Activated B cell treated with CpG ODN at 0.5 μM for 24 hours (primary cell): ENCODE measurements at regions not wholly inside any gene's neighbourhood (a gene's known extent, or its start where the extent isn't known, plus 50 kb on each side); places are given as distances from the start of the nearest gene placed in this dataset.

Experiments
- ATAC-seq: fragments of 200-7000 bp; cut with Tn5 transposase; one replicate; pipeline ENCODE4 v1.10.0; 2021; ENCODE audit warnings: low read depth, mild to moderate bottlenecking, moderate library complexity
- CTCF ChIA-PET: fragments of 350-600 bp; sonication (Branson Sonifier 250); formaldehyde crosslinking; loops from one replicate; lab custom pipeline; 2021; ENCODE audit warnings: antibody characterized with exemption; lab: Charles Lee
- POLR2A ChIA-PET: fragments of 350-600 bp; sonication (Branson Sonifier 250); formaldehyde crosslinking; loops from one replicate; lab custom pipeline; 2021; ENCODE audit warnings: antibody characterized with exemption; lab: Charles Lee
- DNase-seq: peaks from one replicate; pipeline ENCODE4 v3.0.0; 2022
- H3K27ac Mint-ChIP-seq: one replicate; pipeline ENCODE4 v1.8.0; 2020; ENCODE audit warnings: mixed read lengths
- H3K27me3 Mint-ChIP-seq: one replicate; pipeline ENCODE4 v1.8.0; 2021; ENCODE audit warnings: mixed read lengths
- H3K36me3 Mint-ChIP-seq: one replicate; pipeline ENCODE4 v1.8.0; 2021; ENCODE audit warnings: low read depth, mixed read lengths
- H3K4me1 Mint-ChIP-seq: one replicate; pipeline ENCODE4 v1.8.0; 2021; ENCODE audit warnings: mixed read lengths
- H3K4me3 Mint-ChIP-seq: one replicate; pipeline ENCODE4 v1.8.0; 2020; ENCODE audit warnings: mild to moderate bottlenecking, mixed read lengths
- H3K9me3 Mint-ChIP-seq: one replicate; pipeline ENCODE4 v1.8.0; 2020; ENCODE audit warnings: mixed read lengths
- CTCF ChIP-seq: fragments of 200-600 bp; IDR thresholded peaks from one replicate; pipeline ENCODE4 v1.8.0; 2022; ENCODE audit warnings: antibody characterized with exemption, mild to moderate bottlenecking
- intact Hi-C: fragments of 100-400 bp; cut with micrococcal nuclease; formaldehyde crosslinking; loops from one replicate; pipeline ENCODE4 v1.15.1; 2024

- Mint-ChIP-seq H3K36me3 (no peaks in the 10 kb centered on the region), H3K4me3 (no peak overlapping the region), H3K27ac (no peak overlapping the region), H3K4me1 (no peaks in the 10 kb centered on the region), H3K27me3 (no peaks in the 10 kb centered on the region), H3K9me3 (peaks cover 3% of the 10 kb centered on the region)
- intact Hi-C loops = no loop called here
- POLR2A ChIA-PET = no interaction called here
- CTCF ChIA-PET = no interaction called here
- no peak for TF ChIP-seq CTCF
- no peak for ATAC-seq
- DNase-seq = no peak
Measured at GRCh38 chr12:19997656-19998400, 370.5 kb upstream of the PDE3A start.

GRCh38 chr12:19998411-19998810, 369.9 kb upstream of the PDE3A start:
- POLR2A ChIA-PET = no interaction called here
- intact Hi-C loops = no loop called here
- DNase-seq = no peak
- no peaks in the 10 kb centered on the region for H3K27me3 Mint-ChIP-seq
- H3K9me3 Mint-ChIP-seq = peaks cover 7% of the 10 kb centered on the region
- TF ChIP-seq CTCF = no peak
- H3K36me3 Mint-ChIP-seq = no peaks in the 10 kb centered on the region
- no peak for ATAC-seq
- CTCF ChIA-PET = no interaction called here
- H3K4me3 Mint-ChIP-seq = no peak overlapping the region
- no peaks in the 10 kb centered on the region for H3K4me1 Mint-ChIP-seq
- no peak overlapping the region for H3K27ac Mint-ChIP-seq

DNA sequence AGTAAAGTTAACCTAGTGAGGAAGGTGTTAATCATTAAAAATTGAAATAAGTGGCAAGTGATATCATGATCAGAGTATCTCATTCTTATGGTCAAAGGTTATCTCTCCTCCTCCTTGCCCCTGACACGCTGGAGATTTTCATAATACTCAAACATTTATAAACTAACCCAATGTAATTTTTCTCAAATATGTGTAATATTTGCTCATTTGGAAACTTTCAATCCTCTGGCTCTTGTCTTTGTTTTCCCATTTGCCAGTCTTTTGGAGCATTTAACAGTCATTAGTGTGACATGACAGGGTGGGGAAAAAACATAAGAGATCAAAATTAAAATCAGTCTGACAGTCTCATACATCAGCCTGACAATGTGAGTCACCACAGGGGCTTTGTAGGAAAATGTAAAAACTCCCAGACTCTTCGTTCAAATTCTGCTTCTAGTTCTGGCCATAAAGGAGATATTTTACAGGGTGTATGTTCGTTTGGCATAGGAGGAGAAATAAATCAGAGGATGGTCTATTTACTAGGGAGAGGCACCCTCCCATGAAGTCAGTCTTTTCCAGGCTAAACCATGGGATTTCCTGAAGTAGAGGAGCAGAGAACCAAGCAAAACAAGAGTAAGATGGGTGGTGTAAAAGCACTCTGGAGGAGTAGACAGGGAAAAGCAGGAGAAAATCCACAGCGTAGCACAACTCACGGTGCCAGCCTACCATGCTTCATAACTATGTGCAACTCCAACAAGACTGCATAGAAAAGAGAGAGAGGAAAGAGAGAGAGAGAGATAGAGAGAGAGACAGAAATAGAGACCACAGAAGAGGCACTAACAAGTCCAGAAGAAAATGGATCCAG, 369.2 kb upstream of the PDE3A start:
- no peak for ATAC-seq

DNA sequence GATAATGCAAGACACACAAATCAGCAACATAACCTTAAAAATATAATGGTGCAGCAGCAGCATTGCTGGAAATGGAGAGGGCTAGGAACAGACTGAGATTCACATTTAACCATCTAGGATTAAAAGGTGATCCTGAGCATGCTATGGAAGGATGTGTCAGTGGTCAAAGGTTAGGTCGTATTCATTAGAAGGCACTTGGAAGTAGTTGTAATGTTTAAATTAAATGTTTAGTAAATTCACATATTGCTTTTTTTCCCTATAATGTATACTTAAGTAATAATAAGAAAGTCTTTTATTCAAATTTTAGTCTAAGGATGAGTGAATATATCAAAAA, 368.6 kb upstream of the PDE3A start:
- DNase-seq = no peak
- H3K4me1 Mint-ChIP-seq = no peaks in the 10 kb centered on the region
- POLR2A ChIA-PET = no interaction called here

More for the DNA sequence above, 369.2 kb upstream of the PDE3A start:
- Mint-ChIP-seq H3K4me3 (no peak overlapping the region), H3K36me3 (no peaks in the 10 kb centered on the region), H3K27me3 (no peaks in the 10 kb centered on the region), H3K4me1 (no peaks in the 10 kb centered on the region), H3K9me3 (peaks cover 7% of the 10 kb centered on the region), H3K27ac (no peak overlapping the region)
- CTCF ChIA-PET = no interaction called here
- intact Hi-C loops = no loop called here
- POLR2A ChIA-PET = no interaction called here
- no peak for DNase-seq
- TF ChIP-seq CTCF = no peak

More for the DNA sequence above, 368.6 kb upstream of the PDE3A start:
- Mint-ChIP-seq H3K27ac (no peak overlapping the region), H3K9me3 (peaks cover 7% of the 10 kb centered on the region), H3K27me3 (no peaks in the 10 kb centered on the region), H3K4me3 (no peak overlapping the region), H3K36me3 (no peaks in the 10 kb centered on the region)
- TF ChIP-seq CTCF = no peak
- intact Hi-C loops = no loop called here
- CTCF ChIA-PET = no interaction called here
- ATAC-seq = no peak
